IMR-90 (cell line): ENCODE measurements at regions not wholly inside any gene's neighbourhood (a gene's known extent, or its start where the extent isn't known, plus 50 kb on each side); places are given as distances from the start of the nearest gene placed in this dataset.
A peak's percentile ranks its signal among the peaks of the same experiment; 100 is the strongest.

Experiments used
- ATAC-seq: fragments of 200-7000 bp; cut with Tn5 transposase; 2 replicates; pipeline ENCODE4 v1.9.1; 2020; ENCODE audit warnings: low read depth, mild to moderate bottlenecking, moderate library complexity
- BruUV-seq: library from RNA; stranded (reverse); fragments of 400-500 nt; replicated peaks from 2 replicates; lab custom pipeline; 2021; lab: Mats Ljungman, UMichigan
- CTCF ChIA-PET: fragments of 300-600 bp; formaldehyde crosslinking; extraction: SDS; loops from one replicate; lab custom pipeline; 2021; ENCODE audit warnings: antibody characterized with exemption; lab: Yijun Ruan, JAX
- POLR2A ChIA-PET: fragments of 300-600 bp; sonication (Branson Sonifier 250); formaldehyde crosslinking; loops from one replicate; lab custom pipeline; 2022; ENCODE audit warnings: antibody characterized with exemption; ENCODE audit not compliant: unreplicated experiment; lab: Charles Lee
- DNase-seq: peaks from one replicate; pipeline ENCODE4 v3.0.0; 2013
- H2AFZ ChIP-seq: replicated peaks from 2 replicates; pipeline ENCODE3; 2013; ENCODE audit warnings: low read length, mild to moderate bottlenecking; ENCODE audit not compliant: poor library complexity
- H2AK5ac ChIP-seq: 2 replicates; pipeline ENCODE4 v1.6.1; 2013; ENCODE audit warnings: low read depth, low read length, inconsistent platforms
- H2AK9ac ChIP-seq: replicated peaks from 2 replicates; pipeline ENCODE3; 2013; ENCODE audit warnings: mild to moderate bottlenecking, low read depth, low read length, moderate library complexity; ENCODE audit not compliant: poor library complexity
- H2BK120ac ChIP-seq: 2 replicates; pipeline ENCODE4 v1.6.1; 2013; ENCODE audit warnings: low read depth, low read length, inconsistent platforms
- H2BK15ac ChIP-seq: 3 replicates; pipeline ENCODE4 v1.6.1; 2013; ENCODE audit warnings: low read depth, low read length, inconsistent platforms
- H2BK20ac ChIP-seq: 2 replicates; pipeline ENCODE4 v1.6.1; 2013; ENCODE audit warnings: low read depth, mild to moderate bottlenecking, inconsistent platforms, low read length, moderate library complexity
- H2BK5ac ChIP-seq: 2 replicates; pipeline ENCODE4 v1.6.1; 2013; ENCODE audit warnings: mild to moderate bottlenecking, low read depth, low read length, inconsistent platforms; ENCODE audit not compliant: poor library complexity, severe bottlenecking
- H3K14ac ChIP-seq: replicated peaks from 2 replicates; pipeline ENCODE4 v1.6.1; 2013; ENCODE audit warnings: low read depth, low read length, inconsistent platforms
- H3K18ac ChIP-seq: 2 replicates; pipeline ENCODE4 v1.6.1; 2013; ENCODE audit warnings: low read depth, low read length, control low read depth
- H3K23ac ChIP-seq: 2 replicates; pipeline ENCODE4 v1.6.1; 2013; ENCODE audit warnings: low read depth, low read length, inconsistent platforms
- H3K27ac ChIP-seq: 2 replicates; pipeline ENCODE4 v1.5.1; 2013; ENCODE audit warnings: mild to moderate bottlenecking, control low read depth, low read length; ENCODE audit not compliant: insufficient read depth
- H3K27me3 ChIP-seq: 2 replicates; pipeline ENCODE4 v1.6.1; 2013; ENCODE audit warnings: low read length; ENCODE audit not compliant: control insufficient read depth, insufficient read depth
- H3K36me3 ChIP-seq: 2 replicates; pipeline ENCODE4 v1.6.1; 2013; ENCODE audit warnings: low read length, mixed read lengths; ENCODE audit not compliant: control insufficient read depth, insufficient read depth
- H3K4ac ChIP-seq: 2 replicates; pipeline ENCODE4 v1.6.1; 2013; ENCODE audit warnings: low read depth, low read length, inconsistent platforms
- H3K4me1 ChIP-seq: 2 replicates; pipeline ENCODE4 v1.6.1; 2013; ENCODE audit warnings: low read length, mixed read lengths; ENCODE audit not compliant: control insufficient read depth, insufficient read depth
- H3K4me2 ChIP-seq: 2 replicates; pipeline ENCODE4 v1.6.1; 2013; ENCODE audit warnings: low read depth, mild to moderate bottlenecking, control low read depth, low read length, moderate library complexity
- H3K4me3 ChIP-seq: 2 replicates; pipeline ENCODE4 v1.5.1; 2013; ENCODE audit warnings: low read depth, mild to moderate bottlenecking, control low read depth, low read length, moderate library complexity; ENCODE audit not compliant: insufficient read depth
- H3K56ac ChIP-seq: 2 replicates; pipeline ENCODE4 v1.6.1; 2013; ENCODE audit warnings: low read length, inconsistent platforms; ENCODE audit not compliant: insufficient read depth; ENCODE audit errors: extremely low read depth
- H3K79me1 ChIP-seq, 2 experiments: 2 replicates each; pipeline ENCODE4 v1.6.1; 2013; ENCODE audit warnings: low read length in 2 of 2, inconsistent platforms in 1 of 2, low read depth in 1 of 2
- H3K9ac ChIP-seq: 2 replicates; pipeline ENCODE4 v1.6.1; 2013; ENCODE audit warnings: low read depth, low read length, control low read depth
- H3K9me1 ChIP-seq: 2 replicates; pipeline ENCODE4 v1.6.1; 2013; ENCODE audit warnings: low read length, inconsistent platforms; ENCODE audit not compliant: insufficient read depth
- H3K9me3 ChIP-seq: 2 replicates; pipeline ENCODE4 v1.6.1; 2013; ENCODE audit warnings: low read length; ENCODE audit not compliant: control insufficient read depth, insufficient read depth
- H4K20me1 ChIP-seq: 2 replicates; pipeline ENCODE4 v1.6.1; 2013; ENCODE audit warnings: low read length, inconsistent platforms; ENCODE audit not compliant: insufficient read depth
- H4K5ac ChIP-seq: 2 replicates; pipeline ENCODE4 v1.6.1; 2013; ENCODE audit warnings: mild to moderate bottlenecking, low read depth, low read length, control low read depth
- H4K8ac ChIP-seq, 2 experiments: 2 replicates each; pipeline ENCODE4 v1.6.1; 2013; ENCODE audit warnings: low read depth in 2 of 2, low read length in 2 of 2, control low read depth in 1 of 2, inconsistent platforms in 1 of 2
- H4K91ac ChIP-seq: 2 replicates; pipeline ENCODE4 v1.6.1; 2013; ENCODE audit warnings: low read depth, low read length, inconsistent platforms; ENCODE audit not compliant: insufficient read depth
- FOS ChIP-seq: fragments of 150-350 bp; IDR thresholded peaks from 2 replicates; pipeline ENCODE4 v1.6.1; 2016; ENCODE audit warnings: low read depth, low read length
- MAFK ChIP-seq: IDR thresholded peaks from 2 replicates; pipeline ENCODE4 v1.6.1; 2012; ENCODE audit warnings: low read depth, low read length, improper control_type of control experiment
- MAZ ChIP-seq: IDR thresholded peaks from 2 replicates; pipeline ENCODE4 v1.6.1; 2012; ENCODE audit warnings: low read depth, mild to moderate bottlenecking, low read length, improper control_type of control experiment, moderate library complexity, borderline replicate concordance
- NFE2L2 ChIP-seq: fragments of 150-350 bp; IDR thresholded peaks from 2 replicates; pipeline ENCODE4 v1.6.1; 2016; ENCODE audit warnings: low read depth, mild to moderate bottlenecking, low read length
- POLR2A ChIP-seq: IDR thresholded peaks from 2 replicates; pipeline ENCODE4 v1.6.1; 2012; ENCODE audit warnings: mild to moderate bottlenecking, low read depth, low read length
- RCOR1 ChIP-seq: IDR thresholded peaks from 2 replicates; pipeline ENCODE4 v1.6.1; 2012; ENCODE audit warnings: mild to moderate bottlenecking, low read length, improper control_type of control experiment; ENCODE audit not compliant: insufficient replicate concordance
- WGBS, 2 experiments: methylation state at CpG; one replicate each; pipeline versions ENCODE4 v1.1.5 to v1.1.7; 2013; ENCODE audit warnings: missing lambda C conversion rate in 2 of 2; ENCODE audit not compliant: insufficient read length in 1 of 2; ENCODE audit errors: extremely low coverage in 2 of 2; 5-methylcytosine and 5-hydroxymethylcytosine counted together
- dilution Hi-C: fragments of 300-500 bp; cut with HindIII; formaldehyde crosslinking; loops from one replicate; pipeline ENCODE4 v1.14.3; 2018; ENCODE audit warnings: low sequenced_read_pairs; ENCODE audit not compliant: unreplicated experiment
- in situ Hi-C: fragments of 300-500 bp; cut with MboI; formaldehyde crosslinking; loops from 3 replicates; pipeline ENCODE4 v1.14.3; 2019; ENCODE audit warnings: low sequenced_read_pairs, inconsistent platforms, mixed read lengths
- intact Hi-C: fragments of 100-400 bp; cut with micrococcal nuclease; formaldehyde crosslinking; loops from 2 replicates; pipeline ENCODE4 v1.10.0; 2022
- TF ChIP-seq, protein P1 (sequence below): fragments of 150-350 bp; IDR thresholded peaks from 2 replicates; pipeline ENCODE4 v1.6.1; 2016; ENCODE audit warnings: low read depth, mild to moderate bottlenecking, low read length, moderate library complexity, borderline replicate concordance

- Histone ChIP-seq H3K23ac (no peak overlapping the region), H3K27me3 (peaks cover 4% of the 10 kb centered on the region; the same call in 1 of the 2 replicates), H3K27ac (no peak overlapping the region), H3K4me2 (no peak overlapping the region), H3K9me1 (no peaks in the 10 kb centered on the region), H2BK120ac (no peak overlapping the region), H3K9ac (no peak overlapping the region), H4K91ac (no peak overlapping the region), H3K79me1 (no peaks in the 10 kb centered on the region), H4K8ac (no peak overlapping the region), H4K20me1 (no peaks in the 10 kb centered on the region), H2BK5ac (no peak overlapping the region), H4K5ac (no peak overlapping the region), H3K4ac (no peak overlapping the region), H2AFZ (peak overlapping the region; percentile 21), H3K36me3 (no peaks in the 10 kb centered on the region), H3K4me3 (no peak overlapping the region), H2AK5ac (no peak overlapping the region), H2BK15ac (no peak overlapping the region), H3K56ac (no peak overlapping the region), H3K4me1 (no peaks in the 10 kb centered on the region), H3K14ac (no peak overlapping the region), H2BK20ac (no peak overlapping the region), H2AK9ac (no peak overlapping the region), H3K9me3 (no peaks in the 10 kb centered on the region), H3K18ac (no peak overlapping the region)
- no peak for DNase-seq
- no TSS peak for BruUV-seq
- no CpG with 5 or more reads among the region's 3 CpGs for WGBS, 2 experiments
- ChIA-PET POLR2A (no interaction called here), CTCF (no interaction called here)
- in situ Hi-C loops: no loop called here
- dilution Hi-C loops: no loop called here
- intact Hi-C loops: no loop called here
- TF ChIP-seq POLR2A (no peak), RCOR1 (no peak), MAFK (no peak), MAZ (no peak), NFE2L2 (no peak), FOS (no peak)
- TF ChIP-seq, protein P1, sequence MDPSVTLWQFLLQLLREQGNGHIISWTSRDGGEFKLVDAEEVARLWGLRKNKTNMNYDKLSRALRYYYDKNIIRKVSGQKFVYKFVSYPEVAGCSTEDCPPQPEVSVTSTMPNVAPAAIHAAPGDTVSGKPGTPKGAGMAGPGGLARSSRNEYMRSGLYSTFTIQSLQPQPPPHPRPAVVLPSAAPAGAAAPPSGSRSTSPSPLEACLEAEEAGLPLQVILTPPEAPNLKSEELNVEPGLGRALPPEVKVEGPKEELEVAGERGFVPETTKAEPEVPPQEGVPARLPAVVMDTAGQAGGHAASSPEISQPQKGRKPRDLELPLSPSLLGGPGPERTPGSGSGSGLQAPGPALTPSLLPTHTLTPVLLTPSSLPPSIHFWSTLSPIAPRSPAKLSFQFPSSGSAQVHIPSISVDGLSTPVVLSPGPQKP: no peak
- no peak for ATAC-seq
Observed at GRCh38 chr2:41736586-41736985, 311.2 kb upstream of the PKDCC start.
